ENCODE measurements at regions not wholly inside any gene's neighbourhood (a gene's known extent, or its start where the extent isn't known, plus 50 kb on each side); places are given as distances from the start of the nearest gene placed in this dataset.

DNA sequence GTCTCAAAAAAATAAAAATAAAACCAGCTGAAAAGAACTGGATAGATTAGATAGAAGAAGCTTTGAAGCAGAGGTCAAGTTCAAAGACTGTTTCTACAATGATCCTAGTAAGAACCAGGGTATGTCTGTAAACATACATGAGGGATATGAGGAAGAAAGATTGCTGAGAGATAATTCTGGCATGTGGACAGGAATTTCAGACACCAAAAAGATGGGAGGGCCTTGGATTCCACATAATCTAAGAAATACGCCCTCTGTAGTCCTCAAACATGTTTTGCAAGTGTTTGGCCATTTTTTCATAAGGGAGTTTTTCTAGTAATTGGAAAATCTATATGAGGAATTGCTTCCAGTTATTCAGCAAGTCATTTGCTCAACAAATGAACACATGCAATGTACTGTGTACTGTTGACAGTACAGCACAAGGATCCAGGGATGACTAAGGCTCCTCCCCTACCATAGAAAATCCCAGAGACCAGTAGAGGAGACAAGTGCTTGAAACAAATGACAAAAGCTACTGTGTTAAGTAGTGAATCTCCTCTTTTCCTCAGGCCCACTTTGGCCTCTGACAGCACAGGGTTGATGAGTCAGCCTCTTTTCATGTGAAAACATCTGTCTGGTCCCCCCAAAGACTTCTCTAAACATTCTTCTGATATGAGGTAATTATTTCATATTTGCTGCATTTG lies 795.9 kb downstream of the MAFB start:
- no peak for DNase-seq

DNA sequence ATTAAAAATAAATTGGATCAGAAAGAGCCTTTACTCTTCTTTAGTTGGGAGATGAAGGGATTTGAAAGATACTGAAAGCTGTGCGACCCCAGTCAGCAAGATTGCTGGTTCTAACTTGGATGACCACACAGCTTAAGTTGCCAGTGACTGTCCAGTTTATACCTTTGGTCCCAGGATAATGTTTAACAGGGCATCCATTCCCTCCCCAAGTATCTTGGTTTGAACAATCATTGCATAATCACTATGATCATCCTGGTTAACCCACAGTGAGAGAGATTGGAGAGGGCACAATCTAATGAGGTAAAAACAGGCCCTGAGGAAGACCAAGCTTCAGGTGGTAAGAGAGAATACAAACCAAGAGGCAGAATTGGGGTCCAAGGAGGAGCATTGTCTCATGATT lies 798.3 kb downstream of the MAFB start:
- no peak for DNase-seq

DNA sequence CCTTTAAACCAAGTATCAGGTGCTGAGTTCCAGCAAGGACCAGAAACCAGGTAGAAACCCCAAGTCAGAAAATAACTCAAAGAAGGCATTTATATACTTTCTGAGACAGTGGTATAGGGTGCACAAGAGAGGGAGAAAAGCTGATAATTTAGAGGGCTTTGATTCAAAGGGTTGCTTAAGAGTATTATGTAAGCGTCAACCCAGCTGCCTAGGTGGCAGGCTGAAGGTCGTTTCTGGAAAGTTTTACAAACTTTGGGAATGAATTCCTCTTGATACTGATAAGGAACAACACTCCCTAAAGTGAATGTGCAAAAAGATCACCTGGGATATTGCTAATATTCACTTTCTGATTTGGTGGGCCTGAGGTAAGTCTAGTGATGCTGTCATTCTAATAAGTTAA lies 800.7 kb downstream of the MAFB start:
- no peak for DNase-seq

DNA sequence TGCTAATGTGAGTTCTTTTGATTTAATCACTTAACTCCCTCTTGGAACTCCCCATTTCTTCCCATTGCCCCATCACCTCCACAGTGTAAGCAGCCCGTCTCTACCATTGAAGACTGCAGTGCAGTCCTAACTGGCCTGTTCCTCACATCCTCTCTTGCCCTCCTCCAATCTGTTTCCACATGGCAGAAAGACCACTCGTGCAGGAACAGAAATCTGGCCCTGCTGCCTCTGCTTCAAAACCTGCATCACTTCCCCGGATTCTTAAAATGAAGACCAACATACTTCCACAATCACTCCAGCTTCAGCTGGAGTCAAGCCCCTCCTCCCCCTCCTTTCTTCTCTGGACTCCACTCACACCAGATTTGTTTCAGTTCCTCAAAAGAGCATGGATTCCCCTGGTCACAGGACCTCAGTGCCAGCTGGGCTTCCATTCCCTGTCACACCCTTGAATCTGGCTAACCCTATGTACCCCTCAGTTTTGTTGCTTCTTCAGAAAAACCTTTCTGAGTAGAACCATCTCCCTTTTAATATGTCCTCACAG lies 802.3 kb downstream of the MAFB start:
- DNase-seq: no peak

DNA sequence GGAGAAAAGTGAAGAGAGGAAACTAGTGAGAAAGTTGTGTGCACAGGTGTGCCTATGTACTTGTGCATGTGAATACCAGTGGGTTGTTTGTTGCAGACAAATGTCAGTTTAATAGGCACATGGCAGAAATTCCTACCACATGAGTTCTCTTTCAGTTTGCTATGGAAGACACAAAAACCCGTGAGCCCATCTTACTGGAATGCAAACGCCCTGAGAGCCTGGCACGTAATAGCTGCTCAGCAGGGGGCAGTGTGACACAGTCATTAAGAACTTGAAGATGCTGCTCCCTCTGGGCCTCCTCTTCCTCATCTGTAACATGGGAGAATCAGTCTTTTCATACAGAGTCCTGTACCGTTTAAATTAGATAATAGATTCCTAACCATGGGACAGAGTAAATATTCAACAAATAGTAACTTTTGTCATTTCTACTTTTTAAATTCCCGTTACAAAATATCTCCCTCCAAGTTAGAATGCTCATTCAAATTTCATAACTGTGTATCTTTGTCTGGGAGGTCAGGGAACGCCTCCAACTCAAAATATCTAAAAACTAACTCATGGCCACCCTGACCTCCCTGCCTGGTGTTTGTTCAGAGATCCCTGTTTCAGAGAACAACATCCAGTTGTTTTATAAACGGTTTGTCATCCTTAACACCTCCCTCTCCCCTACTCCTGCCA lies 802.9 kb downstream of the MAFB start:
- DNase-seq: no peak

DNA sequence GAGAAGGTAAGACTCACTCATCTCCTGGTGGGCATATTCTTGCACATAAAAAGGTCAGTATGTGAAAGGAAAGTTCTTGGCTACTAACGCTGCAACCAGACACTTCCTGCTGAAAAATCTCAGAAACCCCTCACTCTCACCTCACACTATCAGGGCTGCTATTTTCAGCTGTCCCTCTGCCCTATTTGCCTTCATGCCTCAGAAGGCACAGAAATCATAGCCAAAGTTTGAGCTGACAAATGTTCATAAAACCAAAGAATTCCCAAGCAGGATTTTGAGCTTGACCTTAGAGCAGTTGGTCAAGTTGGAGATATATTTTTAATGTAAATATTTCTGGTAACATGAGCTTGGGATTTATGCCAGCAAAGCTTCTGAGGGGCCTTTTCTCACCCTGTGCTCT lies 806.2 kb downstream of the MAFB start:
- no peak for DNase-seq

DNA sequence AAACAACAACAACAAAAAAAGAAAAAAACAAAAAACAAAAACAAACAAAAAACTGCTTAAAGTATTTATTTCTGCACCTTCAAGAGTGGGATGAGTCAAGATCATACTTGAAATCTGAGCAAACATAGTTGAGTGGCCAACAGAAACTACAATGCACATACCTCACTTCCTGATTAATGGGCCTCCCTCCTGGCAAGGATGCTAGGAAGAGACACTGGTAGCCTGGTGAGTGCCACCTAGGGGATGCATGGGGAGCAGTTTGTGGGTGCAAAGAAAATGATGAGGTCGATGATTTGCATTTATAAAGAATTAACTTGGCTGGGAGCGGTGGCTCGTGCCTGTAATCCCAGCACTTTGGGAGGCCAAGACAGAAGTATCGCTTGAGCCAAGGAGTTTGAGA lies 808.1 kb downstream of the MAFB start:
- no peak for DNase-seq

DNA sequence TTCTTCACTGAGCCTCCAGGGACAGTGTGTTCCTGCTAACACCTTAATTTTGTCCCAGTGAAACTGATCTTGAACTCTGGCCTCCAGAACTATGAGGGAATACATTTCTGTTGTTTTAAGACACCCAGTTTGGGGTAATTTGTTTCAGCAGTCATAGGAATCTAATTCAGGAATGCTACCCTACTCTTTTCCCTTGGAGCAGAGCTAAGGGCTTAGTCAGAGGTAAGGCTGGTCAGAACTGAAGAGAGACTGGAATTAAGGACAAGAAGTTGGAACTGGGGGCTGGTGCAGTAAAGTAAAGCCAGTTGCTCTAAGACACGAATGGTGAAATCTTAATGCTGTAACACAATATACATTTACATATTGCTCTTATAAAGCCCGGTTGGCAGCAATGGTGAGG lies 809.7 kb downstream of the MAFB start:
- no peak for DNase-seq

DNA sequence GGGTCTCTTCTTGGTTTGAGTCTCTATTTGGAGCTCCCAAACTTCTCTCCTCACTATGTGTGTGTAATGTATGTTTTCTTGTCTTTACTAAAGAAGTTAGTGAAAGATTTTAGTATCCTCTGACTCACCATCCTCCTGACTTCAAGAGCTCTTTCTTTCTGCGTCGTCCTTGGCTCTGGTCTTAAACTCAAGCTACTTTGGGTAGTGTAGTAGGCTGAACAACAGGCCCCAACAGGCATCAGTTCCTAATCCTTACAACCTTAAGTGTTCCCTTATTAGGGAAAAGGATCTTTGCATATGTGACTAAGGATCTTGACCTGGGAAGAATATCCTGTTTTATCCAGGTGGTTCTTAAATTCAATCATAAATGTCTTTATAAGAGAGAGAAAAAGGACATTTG lies 810.2 kb downstream of the MAFB start:
- no peak for DNase-seq

DNA sequence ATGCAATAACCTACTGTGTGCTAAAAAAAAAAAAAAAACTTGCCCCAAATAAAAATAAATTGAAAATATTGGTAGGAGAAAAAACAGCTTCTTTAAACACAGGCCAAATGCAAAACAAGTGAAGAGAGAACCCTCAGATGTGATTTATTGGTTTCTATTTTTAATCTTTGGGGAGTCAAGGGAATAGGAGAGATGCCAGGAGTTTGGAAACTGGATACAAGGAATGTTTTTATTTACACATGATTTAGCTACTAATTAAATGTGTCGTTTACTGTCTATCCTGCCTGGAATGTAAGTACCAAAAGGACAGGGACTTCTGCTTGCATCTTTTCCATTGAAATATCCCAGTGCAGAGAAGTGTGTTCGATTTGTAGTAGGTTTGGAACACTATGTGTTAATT lies 810.7 kb downstream of the MAFB start:
- no peak for DNase-seq

DNA sequence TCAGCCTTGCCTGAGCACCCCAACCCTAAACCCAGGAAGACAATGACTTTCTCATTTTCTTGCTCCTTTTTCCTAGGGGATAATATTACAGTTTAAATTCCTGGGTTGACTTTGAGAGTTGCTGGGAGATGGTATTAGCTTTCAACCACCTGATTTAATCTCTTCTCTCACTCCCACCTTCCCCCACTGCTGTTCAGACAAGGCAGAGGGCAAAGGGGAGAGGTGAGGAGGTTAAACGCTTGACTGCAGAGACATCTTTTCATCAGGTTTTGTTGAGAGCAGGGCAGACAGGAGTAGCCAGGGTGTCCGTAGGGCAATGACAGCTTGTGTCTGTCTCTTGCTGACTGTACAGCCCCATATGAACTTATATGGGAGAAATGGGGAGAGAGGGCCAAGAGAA lies 811.2 kb downstream of the MAFB start:
- DNase-seq: no peak

DNA sequence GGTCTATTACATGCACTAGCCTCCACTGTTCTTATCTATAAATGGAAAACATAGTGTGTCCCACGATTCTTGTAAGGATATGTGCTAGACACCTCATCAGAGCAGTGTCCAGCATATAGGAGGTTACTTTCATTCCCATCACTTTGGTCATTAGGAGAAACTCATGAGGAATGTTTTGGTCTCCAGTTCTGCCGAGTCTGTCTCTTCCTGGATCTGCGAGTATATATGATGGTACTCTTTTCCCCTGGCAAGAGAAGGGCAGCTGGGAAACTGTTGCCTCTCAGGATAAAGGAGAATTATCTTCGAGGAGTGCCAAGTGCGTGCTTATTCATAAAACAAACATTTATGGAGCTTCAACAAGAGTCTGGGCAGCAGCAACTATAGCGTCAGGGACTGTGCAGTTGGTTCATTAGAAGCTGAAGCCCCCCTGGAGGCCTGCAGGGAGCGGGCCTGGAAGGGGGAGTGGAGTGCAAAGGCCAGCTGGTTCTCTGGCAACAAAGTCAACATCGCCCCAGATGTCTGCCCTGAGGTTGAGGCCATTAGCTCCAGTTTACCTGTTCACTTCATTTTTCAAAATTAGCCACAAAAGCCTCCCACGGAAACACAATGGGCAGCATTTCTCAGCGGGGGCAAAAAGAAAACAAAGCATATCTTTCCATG lies 811.9 kb downstream of the MAFB start:
- no peak for DNase-seq

DNA sequence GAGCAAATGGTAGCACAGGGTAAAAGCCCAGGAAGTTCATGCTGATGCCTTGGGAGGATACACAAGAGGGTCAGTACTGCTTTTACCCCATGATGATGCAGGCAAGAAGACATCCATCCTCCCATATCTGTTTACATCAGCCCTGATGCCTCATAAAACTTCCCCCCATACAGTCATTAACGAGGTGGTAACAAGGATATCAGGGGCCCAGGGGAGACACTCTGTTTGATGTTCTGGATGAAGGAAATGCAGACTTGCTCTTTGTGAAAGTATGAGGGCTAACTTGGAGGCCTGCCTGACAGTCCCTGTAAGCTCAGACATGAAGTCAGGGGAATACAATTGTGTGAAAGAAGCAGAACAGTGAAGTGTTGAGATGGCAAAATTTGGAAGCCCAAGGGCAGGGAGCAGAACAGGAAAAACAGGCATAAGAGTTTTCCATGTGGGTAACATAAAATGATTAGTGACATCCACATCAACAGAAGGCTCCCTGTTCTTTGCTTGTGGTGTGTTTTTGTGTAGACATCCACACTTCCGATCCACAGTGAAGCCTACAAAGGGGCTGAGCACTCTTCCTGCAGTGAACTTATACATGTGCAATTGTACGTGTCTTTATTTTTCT lies 813.4 kb downstream of the MAFB start:
- DNase-seq: no peak

DNA sequence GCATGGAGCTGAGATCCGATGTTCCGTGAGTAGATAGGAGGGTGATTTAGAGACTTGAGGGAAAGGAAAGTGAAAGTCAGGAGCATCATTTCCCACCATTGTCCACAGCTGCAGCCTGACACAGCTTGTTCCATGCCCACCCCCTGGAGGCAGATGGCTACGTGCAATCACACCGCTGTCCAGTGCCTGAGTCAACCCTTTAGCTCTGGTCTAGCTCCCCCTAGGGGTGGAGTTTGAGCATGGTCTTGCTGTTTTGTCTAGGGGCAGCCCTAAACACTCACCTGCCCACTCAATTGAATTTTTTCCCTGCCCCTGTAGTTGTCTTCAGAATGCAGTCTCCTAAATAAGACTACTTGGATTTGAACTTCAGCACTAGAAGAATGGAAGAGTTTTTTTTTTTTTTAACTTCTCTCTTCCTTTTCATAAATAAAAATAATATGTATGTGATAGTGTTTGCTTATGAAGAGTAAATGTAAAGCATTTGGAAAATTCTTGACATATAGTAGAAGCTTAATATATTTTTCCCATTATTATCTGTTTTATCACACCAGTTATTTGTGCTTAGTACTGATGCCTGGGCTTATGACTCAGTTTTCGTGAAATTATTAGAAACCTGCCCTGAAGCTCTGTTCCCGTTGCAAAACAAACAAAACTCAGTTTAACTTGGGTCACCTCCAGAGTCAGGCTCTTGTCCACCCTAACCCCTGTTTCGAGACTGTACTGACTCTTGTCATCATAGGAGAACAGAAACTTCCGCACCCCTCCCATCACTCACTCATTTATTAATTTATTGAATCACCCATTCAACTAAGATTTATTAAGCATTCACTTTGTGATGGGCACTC lies 814.8 kb downstream of the MAFB start:
- DNase-seq: no peak

DNA sequence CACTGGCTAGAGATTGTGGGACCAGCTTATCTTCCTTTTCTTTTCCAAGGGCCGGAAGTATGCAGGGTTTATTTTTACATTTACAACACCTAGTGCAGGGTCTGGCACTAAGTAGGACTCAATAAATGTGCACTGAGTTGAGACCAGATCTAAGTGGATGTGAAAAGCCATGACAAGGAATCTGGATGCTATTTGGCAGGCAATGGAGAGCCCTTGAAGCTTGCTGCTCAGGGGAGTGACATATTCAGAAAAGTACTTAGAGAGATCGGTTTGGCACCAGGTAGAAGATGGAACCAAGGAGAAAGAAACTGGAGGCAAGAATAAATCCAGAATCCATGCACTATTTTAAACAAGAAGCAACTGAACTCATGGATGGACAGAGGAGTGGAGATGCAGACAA lies 815.8 kb downstream of the MAFB start:
- no peak for DNase-seq

DNA sequence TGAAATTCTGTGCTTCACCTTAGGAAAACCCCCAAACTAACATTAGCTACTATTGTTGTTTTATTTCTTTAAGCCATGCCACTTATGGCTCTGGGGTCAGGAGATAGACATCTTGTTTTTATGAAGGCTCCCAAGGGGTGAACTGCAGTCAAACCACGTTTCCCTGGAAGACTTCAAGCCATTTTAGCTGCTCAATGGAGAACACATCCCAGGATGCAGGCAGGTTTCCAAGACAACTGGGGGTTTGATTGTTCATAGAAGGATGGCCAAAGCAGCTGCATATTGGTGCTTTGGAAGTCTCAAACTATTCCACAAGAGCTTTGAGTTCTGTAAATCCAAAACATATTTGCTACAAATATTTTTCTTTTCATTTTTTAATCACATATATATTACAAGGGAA lies 818.0 kb downstream of the MAFB start:
- no peak for DNase-seq

DNA sequence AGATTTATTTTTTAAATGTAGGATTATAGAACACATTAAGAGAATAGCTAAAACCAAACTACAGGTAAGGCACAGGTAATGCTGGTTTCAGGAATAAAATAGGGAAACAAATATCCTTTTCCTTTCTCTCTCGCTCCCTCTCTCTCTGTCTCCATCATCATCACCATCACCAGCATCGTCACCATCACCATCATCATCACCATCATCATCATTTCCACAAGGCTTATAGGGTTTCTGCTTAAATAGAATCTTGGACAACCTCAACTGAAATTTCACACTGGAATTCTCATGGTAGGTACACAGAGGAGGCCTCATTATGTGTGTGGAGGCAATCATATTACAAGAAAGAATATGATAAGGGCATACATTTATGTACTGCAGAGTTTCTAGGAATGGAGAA lies 823.6 kb downstream of the MAFB start:
- no peak for DNase-seq

DNA sequence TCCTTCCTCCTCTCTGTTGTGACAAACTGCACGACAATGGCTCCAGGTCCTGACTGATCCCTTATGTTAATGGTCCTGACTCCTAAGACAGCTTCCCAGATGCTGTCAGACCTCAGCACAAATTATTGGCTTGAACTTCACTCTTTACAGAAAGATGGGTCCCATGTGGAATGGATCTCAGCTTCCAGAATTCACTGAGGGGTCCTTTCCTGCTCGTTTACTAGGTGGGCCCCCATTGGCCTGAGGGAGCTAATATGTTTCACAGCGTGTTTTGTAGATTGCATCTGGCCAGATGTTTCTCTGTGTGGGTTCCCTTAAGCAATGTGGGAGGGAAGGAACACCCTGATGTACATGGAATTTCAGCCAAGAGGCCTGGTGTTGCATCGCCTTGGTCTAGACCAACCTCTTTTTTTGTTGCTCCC lies 826.6 kb downstream of the MAFB start:
- DNase-seq: no peak

DNA sequence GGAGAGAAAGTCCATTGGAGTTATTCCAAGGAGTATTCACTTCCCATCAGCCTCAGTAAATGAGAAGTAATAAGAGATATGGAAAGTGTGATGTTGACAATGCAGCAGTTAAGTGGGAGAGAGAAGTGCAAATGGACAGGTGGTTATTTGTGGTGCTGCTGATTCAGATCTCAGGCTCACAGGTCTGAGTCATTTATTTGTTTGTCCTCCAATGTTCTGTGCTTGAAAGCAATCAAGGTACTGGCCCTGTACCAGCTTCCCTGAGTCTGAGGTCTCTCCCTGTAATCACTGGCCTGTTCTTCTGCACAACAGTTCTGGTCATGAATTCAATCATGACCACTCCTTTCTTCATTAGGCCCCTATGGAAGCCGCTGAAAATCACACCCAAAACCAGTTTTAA lies 827.7 kb downstream of the MAFB start:
- DNase-seq: no peak

DNA sequence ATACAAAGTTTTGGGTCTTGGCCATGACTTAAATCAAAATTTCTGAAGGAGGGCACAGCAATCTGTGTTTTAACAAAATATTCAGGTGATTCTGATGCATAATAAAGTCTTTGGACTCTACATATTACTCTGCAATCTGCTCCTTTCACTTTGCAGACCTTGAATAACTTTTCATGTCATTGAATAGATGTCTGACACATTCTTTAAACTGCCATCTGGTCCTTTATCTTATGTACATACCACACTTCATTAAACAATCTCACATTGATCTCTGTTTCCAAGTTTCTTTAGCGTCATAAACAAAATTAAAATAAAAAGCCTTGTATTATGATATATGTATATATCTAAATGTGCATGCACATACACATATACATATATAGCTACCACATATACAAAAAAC lies 831.2 kb downstream of the MAFB start:
- DNase-seq: no peak

DNA sequence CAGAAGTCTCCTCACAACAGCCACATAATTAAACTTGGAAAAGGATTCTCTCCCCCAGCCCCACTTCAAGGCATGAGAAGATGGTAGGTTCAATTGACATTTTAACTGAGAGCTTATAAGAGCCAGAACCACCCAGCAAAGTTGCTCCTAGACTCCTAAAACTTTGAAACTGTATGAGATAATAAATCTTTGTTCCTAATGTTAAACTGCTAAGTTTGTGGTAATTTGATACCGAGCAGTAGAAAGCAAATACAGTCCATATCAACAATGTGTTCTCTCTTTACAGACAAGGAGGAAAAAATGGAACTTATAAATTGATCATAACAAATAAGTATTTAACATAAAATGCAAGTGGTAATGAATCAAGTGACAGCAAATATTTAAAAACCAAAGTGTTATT lies 831.8 kb downstream of the MAFB start:
- no peak for DNase-seq

DNA sequence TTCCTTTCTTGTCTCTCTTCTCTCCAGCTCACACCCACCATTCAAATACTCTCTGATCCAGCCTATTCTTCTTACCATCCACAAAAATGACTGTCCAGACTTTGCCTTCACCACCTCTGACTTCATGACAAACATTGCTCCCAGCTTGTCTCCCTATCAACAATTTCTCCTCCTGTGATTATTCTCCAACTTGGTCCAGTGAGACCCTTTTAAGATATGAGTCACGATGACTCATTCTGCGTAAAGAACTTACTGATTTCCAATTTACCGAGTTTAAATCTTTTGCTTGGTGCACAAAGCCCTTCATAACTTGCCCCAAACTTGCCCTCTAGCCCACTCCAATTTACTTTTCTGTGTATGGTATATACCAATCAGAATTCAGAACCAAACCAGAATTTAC lies 833.2 kb downstream of the MAFB start:
- no peak for DNase-seq

DNA sequence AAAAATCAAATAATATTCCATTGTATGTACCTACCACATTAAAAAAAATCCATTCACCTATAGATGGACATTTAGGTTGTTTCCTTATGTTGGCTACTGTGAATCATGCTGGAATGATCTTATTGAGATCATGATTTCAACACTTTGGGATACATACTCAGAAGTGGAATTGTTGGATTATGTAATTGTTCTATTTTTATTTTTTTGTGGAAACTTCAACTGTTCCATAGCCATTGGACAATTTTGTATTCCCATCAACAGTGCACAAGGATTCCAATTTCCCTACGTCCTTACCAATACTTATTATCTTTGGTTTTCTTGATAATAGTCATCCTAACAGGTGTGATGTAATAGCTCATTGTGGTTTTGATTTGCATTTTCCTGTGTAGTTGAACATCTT lies 834.0 kb downstream of the MAFB start:
- DNase-seq: no peak

Measured in effector CD4-positive, alpha-beta T cell (primary cell).